Endothelial cell of umbilical vein (primary cell): ENCODE measurements at regions not wholly inside any gene's neighbourhood (a gene's known extent, or its start where the extent isn't known, plus 50 kb on each side); places are given as distances from the start of the nearest gene placed in this dataset.

Source experiments
- BruUV-seq: library from RNA; stranded (reverse); fragments of 400-500 nt; replicated peaks from 2 replicates; lab custom pipeline; 2021; lab: Mats Ljungman, UMichigan
- CTCF ChIA-PET: fragments of 300-600, 350-600 bp; sonication (Branson Sonifier 250); formaldehyde crosslinking; loops from one replicate; lab custom pipeline; 2021; ENCODE audit warnings: antibody characterized with exemption, inconsistent platforms; lab: Charles Lee
- POLR2A ChIA-PET: fragments of 300-600, 350-600 bp; sonication (Branson Sonifier 250); formaldehyde crosslinking; loops from one replicate; lab custom pipeline; 2021; ENCODE audit warnings: antibody characterized with exemption, inconsistent platforms; lab: Charles Lee
- DNase-seq: peaks from one replicate; pipeline ENCODE4 v3.0.0-alpha.2; 2011; ENCODE audit warnings: low read depth, low spot score
- FAIRE-seq: peaks from 2 replicates; lab custom pipeline; 2011; peaks lifted over from hg19 to GRCh38; lab: Jason Lieb, UNC
- H2AFZ ChIP-seq: 2 replicates; pipeline ENCODE4 v1.6.0; 2012; ENCODE audit warnings: low read depth, low read length, control low read depth, inconsistent platforms
- H3K27ac ChIP-seq: 2 replicates; pipeline ENCODE4 v1.5.1; 2011; ENCODE audit warnings: low read depth, mild to moderate bottlenecking, control low read depth, low read length, moderate library complexity; ENCODE audit not compliant: insufficient read depth
- H3K27me3 ChIP-seq, 2 experiments: 2 replicates each; pipeline versions ENCODE4 v1.6.0 to v1.6.1; 2011; ENCODE audit warnings: low read length in 2 of 2, mixed read lengths in 1 of 2; ENCODE audit not compliant: control insufficient read depth in 2 of 2, insufficient read depth in 2 of 2
- H3K36me3 ChIP-seq, 2 experiments: 2 replicates in 1 of 2; 3 replicates in 1 of 2; pipeline ENCODE4 v1.5.1; 2011; ENCODE audit warnings: low read length in 2 of 2, mild to moderate bottlenecking in 1 of 2, moderate library complexity in 1 of 2; ENCODE audit not compliant: control insufficient read depth in 2 of 2, insufficient read depth in 2 of 2; ENCODE audit errors: extremely low read depth in 1 of 2
- H3K4me1 ChIP-seq: 3 replicates; pipeline ENCODE4 v1.5.1; 2011; ENCODE audit warnings: mild to moderate bottlenecking, low read length; ENCODE audit not compliant: control insufficient read depth, insufficient read depth; ENCODE audit errors: extremely low read depth
- H3K4me2 ChIP-seq: 2 replicates; pipeline ENCODE4 v1.6.1; 2011; ENCODE audit warnings: low read length, control low read depth, mixed read lengths; ENCODE audit not compliant: insufficient read depth
- H3K4me3 ChIP-seq, 3 experiments: fragments of 200-600 bp in 1 of 3; sonication (generic), shearing (Covaris generic) in 1 of 3; replicated peaks in 1 of 3; 2 replicates each; pipeline ENCODE4 v1.5.1; 2011 to 2016; ENCODE audit warnings: control low read depth in 3 of 3, low read length in 3 of 3, mild to moderate bottlenecking in 2 of 3, inconsistent platforms in 1 of 3, low read depth in 1 of 3, moderate library complexity in 1 of 3; ENCODE audit not compliant: insufficient read depth in 1 of 3
- H3K79me2 ChIP-seq: 2 replicates; pipeline ENCODE4 v1.6.0; 2012; ENCODE audit warnings: low read length, inconsistent platforms; ENCODE audit not compliant: control insufficient read depth, insufficient read depth
- H3K9ac ChIP-seq: replicated peaks from 2 replicates; pipeline ENCODE3; 2011; ENCODE audit warnings: low read length, control low read depth; ENCODE audit not compliant: insufficient read depth; ENCODE audit errors: extremely low read depth
- H3K9me1 ChIP-seq: replicated peaks from 3 replicates; pipeline ENCODE4 v1.6.0; 2011; ENCODE audit warnings: mild to moderate bottlenecking, low read length; ENCODE audit not compliant: control insufficient read depth, insufficient read depth; ENCODE audit errors: extremely low read depth
- H3K9me3 ChIP-seq: replicated peaks from 2 replicates; pipeline ENCODE4 v1.5.1; 2012; ENCODE audit warnings: low read length, inconsistent platforms; ENCODE audit not compliant: control insufficient read depth, insufficient read depth
- H4K20me1 ChIP-seq: replicated peaks from 2 replicates; pipeline ENCODE3; 2011; ENCODE audit warnings: mild to moderate bottlenecking, low read length; ENCODE audit not compliant: control insufficient read depth, insufficient read depth; ENCODE audit errors: extremely low read depth
- CTCF ChIP-seq, 2 donors: IDR thresholded peaks; 1 replicate in 1 of 2; 2 replicates in 1 of 2; pipeline ENCODE4 v1.5.1; 2011; ENCODE audit warnings: low read length in 2 of 2, mild to moderate bottlenecking in 2 of 2, moderate library complexity in 2 of 2, control low read depth in 1 of 2, inconsistent platforms in 1 of 2, low read depth in 1 of 2; ENCODE audit not compliant: insufficient read depth in 1 of 2; ENCODE audit errors: extremely low read depth in 1 of 2
- EZH2 ChIP-seq: IDR thresholded peaks from 2 replicates; pipeline ENCODE4 v1.6.1; 2012; ENCODE audit warnings: borderline replicate concordance, low read depth, mild to moderate bottlenecking, moderate library complexity, low read length, inconsistent platforms; ENCODE audit not compliant: severe bottlenecking
- FOS ChIP-seq: IDR thresholded peaks from 2 replicates; pipeline ENCODE4 v1.6.1; 2011; ENCODE audit warnings: mild to moderate bottlenecking, low read length, moderate library complexity, borderline replicate concordance; ENCODE audit not compliant: insufficient read depth
- GATA2 ChIP-seq: IDR thresholded peaks from 2 replicates; pipeline ENCODE4 v1.7.0; 2011; ENCODE audit warnings: low read depth, mild to moderate bottlenecking, moderate library complexity, mixed read lengths, low read length; ENCODE audit not compliant: insufficient read length, insufficient read depth
- JUN ChIP-seq: IDR thresholded peaks from 2 replicates; pipeline ENCODE4 v1.6.1; 2011; ENCODE audit warnings: borderline replicate concordance, low read depth; ENCODE audit not compliant: insufficient read length, insufficient read depth
- MYC ChIP-seq: IDR thresholded peaks from one replicate; pipeline ENCODE4 v1.6.1; 2011; ENCODE audit warnings: mild to moderate bottlenecking, low read depth, low read length
- POLR2A ChIP-seq: IDR thresholded peaks from 2 replicates; pipeline ENCODE4 v1.6.1; 2012; ENCODE audit warnings: low read depth, mild to moderate bottlenecking, control low read depth, low read length
- POLR2AphosphoS5 ChIP-seq: IDR thresholded peaks from 2 replicates; pipeline ENCODE4 v1.6.1; 2012; ENCODE audit warnings: low read depth, mild to moderate bottlenecking, control low read depth, low read length, moderate library complexity; ENCODE audit not compliant: insufficient read depth
- dilution Hi-C: fragments of 300-500 bp; cut with MboI; formaldehyde crosslinking; loops from one replicate; pipeline ENCODE4 v1.15.0; 2019; ENCODE audit warnings: low sequenced_read_pairs; ENCODE audit not compliant: extremely low pct_ligation_motif_present
- intact Hi-C: fragments of 100-400 bp; cut with micrococcal nuclease; formaldehyde crosslinking; loops from one replicate; pipeline ENCODE4 v1.10.0; 2022
- TF ChIP-seq, protein P1 (sequence below): IDR thresholded peaks from 2 replicates; pipeline ENCODE4 v1.6.1; 2011; ENCODE audit not compliant: insufficient read depth, insufficient read length

DNA sequence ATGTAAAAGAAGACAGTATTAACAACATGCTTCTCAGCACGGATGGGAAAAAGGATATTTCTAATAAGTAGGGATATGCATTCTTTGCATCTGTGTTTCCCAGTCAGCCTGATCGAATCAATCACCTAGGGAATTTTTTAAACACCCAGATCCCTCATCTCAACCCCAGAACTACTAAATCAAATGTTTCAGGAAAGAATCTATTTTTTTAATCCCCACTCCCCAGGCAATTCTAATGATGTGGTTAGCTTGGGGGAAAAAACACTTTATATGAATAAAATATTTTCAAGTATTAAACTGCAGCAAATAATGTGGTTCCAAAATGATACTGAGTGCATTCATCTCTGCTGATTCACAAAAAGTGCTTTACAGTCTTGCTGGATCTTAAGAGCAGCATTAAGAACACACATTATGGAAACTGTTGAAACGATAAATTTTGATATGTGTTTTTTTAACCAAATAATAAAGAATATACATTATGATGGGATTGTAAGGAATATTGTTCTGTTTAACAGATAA lies 68.7 kb upstream of the GUCY1A1 start:
- H3K27ac ChIP-seq = no peak overlapping the region
- no peaks in the 10 kb centered on the region for H3K4me1 ChIP-seq
- no peaks in the 10 kb centered on the region for H4K20me1 ChIP-seq
- no peaks in the 10 kb centered on the region for H3K9me1 ChIP-seq
- DNase-seq (no peak), FAIRE-seq (no peak)
- no peak overlapping the region for H3K4me3 ChIP-seq
- H3K27me3 ChIP-seq = no peaks in the 10 kb centered on the region
- no peaks in the 10 kb centered on the region for H3K79me2 ChIP-seq
- H3K4me2 ChIP-seq = no peak overlapping the region
- intact Hi-C loops = no loop called here
- dilution Hi-C loops = no loop called here
- ChIA-PET CTCF (interaction anchor here (1.0 to 1.2 kb wide), 2 partner anchors 78 to 106 kb away, joined by 3 read pairs; no protein-coding TSS in a partner anchor), POLR2A (interaction anchor here (0.6 kb wide), 1 partner anchor 41 kb away, joined by 6 read pairs; no protein-coding TSS in a partner anchor)
- H2AFZ ChIP-seq = no peak overlapping the region
- no peak for TF ChIP-seq POLR2A
- no peaks in the 10 kb centered on the region for H3K9me3 ChIP-seq
- H3K9ac ChIP-seq = no peak overlapping the region
- BruUV-seq = no TSS peak
- H3K36me3 ChIP-seq = no peaks in the 10 kb centered on the region

DNA sequence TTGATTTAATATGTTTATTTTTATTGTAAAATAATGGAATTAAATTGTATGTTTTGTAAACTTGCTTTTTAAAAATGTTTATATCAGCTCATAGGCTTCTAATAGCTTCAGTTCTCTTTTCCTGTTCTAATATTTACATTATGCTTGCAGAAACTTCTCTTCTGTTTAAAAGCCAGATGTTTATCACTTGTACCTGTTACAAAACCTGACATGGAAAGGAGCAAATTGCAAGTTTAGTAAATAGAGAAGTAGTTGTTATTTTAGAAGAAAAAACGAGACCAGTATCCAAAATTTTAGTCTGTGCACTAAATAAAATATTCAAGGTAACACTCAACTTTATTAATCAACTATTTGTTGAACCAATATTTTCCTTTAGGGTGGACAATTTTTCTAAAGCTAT lies 69.4 kb upstream of the GUCY1A1 start:
- no peak overlapping the region for H2AFZ ChIP-seq
- BruUV-seq = no TSS peak

More for the DNA sequence above, 69.4 kb upstream of the GUCY1A1 start:
- dilution Hi-C loops (no loop called here), intact Hi-C loops (no loop called here)
- Histone ChIP-seq H3K9me1 (no peaks in the 10 kb centered on the region), H3K79me2 (no peaks in the 10 kb centered on the region), H3K36me3 (no peaks in the 10 kb centered on the region), H4K20me1 (no peaks in the 10 kb centered on the region), H3K4me2 (no peak overlapping the region), H3K9me3 (no peaks in the 10 kb centered on the region), H3K4me3 (no peak overlapping the region), H3K9ac (no peak overlapping the region), H3K27me3 (peaks cover 0 to 1% of the 10 kb centered on the region in 2 experiments), H3K4me1 (no peaks in the 10 kb centered on the region), H3K27ac (no peak overlapping the region)
- DNase-seq (no peak), FAIRE-seq (no peak)
- ChIA-PET POLR2A (no interaction called here), CTCF (interaction anchor here (1.2 kb wide), 1 partner anchor 107 kb away, joined by 3 read pairs; no protein-coding TSS in a partner anchor)
- no peak for TF ChIP-seq GATA2
- no peak for TF ChIP-seq POLR2A
- TF ChIP-seq, protein P1, sequence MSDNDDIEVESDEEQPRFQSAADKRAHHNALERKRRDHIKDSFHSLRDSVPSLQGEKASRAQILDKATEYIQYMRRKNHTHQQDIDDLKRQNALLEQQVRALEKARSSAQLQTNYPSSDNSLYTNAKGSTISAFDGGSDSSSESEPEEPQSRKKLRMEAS = no peak
- no peak for TF ChIP-seq JUN
- no peak for TF ChIP-seq CTCF (IDR thresholded peaks at IDR 0.05; ENCODE audit: extremely low read depth in 1 of 2, insufficient read depth in 1 of 2, low read depth in 1 of 2, low read length in 2 of 2)
- TF ChIP-seq MYC = no peak
- no peak for TF ChIP-seq POLR2AphosphoS5
- no peak for TF ChIP-seq FOS
- TF ChIP-seq EZH2 = no peak
